KG1 (cell line): ENCODE measurements at regions not wholly inside any gene's neighbourhood (a gene's known extent, or its start where the extent isn't known, plus 50 kb on each side); places are given as distances from the start of the nearest gene placed in this dataset.

Experiments
- DNase-seq: peaks from one replicate; lab custom pipeline; 2025; lab: John Stamatoyannopoulos, UW

- DNase-seq: no peak
Measured at GRCh38 chr3:194769020-194769643, 83.4 kb downstream of the FAM43A start.

GRCh38 chr3:194772241-194773000 lies 86.7 kb downstream of the FAM43A start:
- no peak for DNase-seq

- DNase-seq: no peak
Measured at GRCh38 chr3:194773216-194773615, 87.5 kb downstream of the FAM43A start.

- DNase-seq: no peak
Measured at GRCh38 chr3:194773771-194774455, 88.2 kb downstream of the FAM43A start.

- DNase-seq: no peak
Measured at GRCh38 chr3:194775266-194775665, 89.6 kb downstream of the FAM43A start.

- no peak for DNase-seq
Measured at GRCh38 chr3:194775731-194776130, 90.0 kb downstream of the FAM43A start.

- DNase-seq: no peak
Measured at GRCh38 chr3:194777729-194778128, 92.0 kb downstream of the FAM43A start.

GRCh38 chr3:194779729-194780224 lies 94.1 kb downstream of the FAM43A start:
- no peak for DNase-seq

GRCh38 chr3:194780706-194781105 lies 95.0 kb downstream of the FAM43A start:
- no peak for DNase-seq

- no peak for DNase-seq
Measured at GRCh38 chr3:194781617-194782016, 95.9 kb downstream of the FAM43A start.

- DNase-seq: no peak
Measured at GRCh38 chr3:194782698-194783404, 97.2 kb downstream of the FAM43A start.

- DNase-seq: no peak
Measured at GRCh38 chr3:194784361-194784760, 98.7 kb downstream of the FAM43A start.

GRCh38 chr3:194785315-194785714 lies 99.6 kb downstream of the FAM43A start:
- DNase-seq: no peak

GRCh38 chr3:194787072-194787471 lies 101.4 kb downstream of the FAM43A start:
- no peak for DNase-seq

GRCh38 chr3:194787650-194788049 lies 102.0 kb downstream of the FAM43A start:
- DNase-seq: no peak

- no peak for DNase-seq
Measured at GRCh38 chr3:194792368-194792767, 106.7 kb downstream of the FAM43A start.

- DNase-seq: no peak
Measured at GRCh38 chr3:194797555-194798250, 112.0 kb downstream of the FAM43A start.

- no peak for DNase-seq
Measured at GRCh38 chr3:194798486-194798885, 112.8 kb downstream of the FAM43A start.

GRCh38 chr3:194800002-194800401 lies 114.3 kb downstream of the FAM43A start:
- DNase-seq: no peak

GRCh38 chr3:194801461-194802432 lies 116.1 kb downstream of the FAM43A start:
- no peak for DNase-seq
